ENCODE measurements at regions not wholly inside any gene's neighbourhood (a gene's known extent, or its start where the extent isn't known, plus 50 kb on each side); places are given as distances from the start of the nearest gene placed in this dataset.
A peak's percentile ranks its signal among the peaks of the same experiment; 100 is the strongest.

GRCh38 chr3:22088204-22088603 is 337.2 kb upstream of the ZNF385D start:
- 64 to 66% methylated on average over 3 of the region's 3 CpGs for WGBS, 2 donors
- H3K27me3 ChIP-seq (ENCODE audit: control insufficient read depth in 1 of 2, insufficient read depth in 2 of 2, low read length in 1 of 2): no peaks in the 10 kb centered on the region
- no peaks in the 10 kb centered on the region for H3K36me3 ChIP-seq (ENCODE audit: control insufficient read depth in 1 of 2, insufficient read depth in 2 of 2, low read length in 1 of 2)
- DNase-seq: no peak
- no peak for ATAC-seq (ENCODE audit: low FRiP score)
- H3K4me1 ChIP-seq (ENCODE audit: control insufficient read depth in 1 of 2, insufficient read depth in 2 of 2, low read length in 2 of 2): no peaks in the 10 kb centered on the region
- H3K4me3 ChIP-seq (ENCODE audit: low read length in 2 of 2): no peak overlapping the region
- intact Hi-C loops (cut with DNase I): no loop called here
- H3K9me3 ChIP-seq (ENCODE audit: control insufficient read depth, low read length): no peaks in the 10 kb centered on the region
- H3K27ac ChIP-seq (ENCODE audit: low read depth in 1 of 2, low read length in 2 of 2): no peak overlapping the region

- H3K27me3 ChIP-seq (ENCODE audit: control insufficient read depth in 1 of 2, insufficient read depth in 2 of 2, low read length in 1 of 2): no peaks in the 10 kb centered on the region
- ATAC-seq (ENCODE audit: low FRiP score) (peak; percentile 26), DNase-seq (no peak)
- 17 to 18% methylated on average over 4 of the region's 4 CpGs for WGBS, 2 donors
- H3K27ac ChIP-seq (ENCODE audit: low read depth in 1 of 2, low read length in 2 of 2): no peak overlapping the region
- intact Hi-C loops (cut with DNase I): no loop called here
- no peaks in the 10 kb centered on the region for H3K4me1 ChIP-seq (ENCODE audit: control insufficient read depth in 1 of 2, insufficient read depth in 2 of 2, low read length in 2 of 2)
- H3K9me3 ChIP-seq (ENCODE audit: control insufficient read depth, low read length): no peaks in the 10 kb centered on the region
- H3K36me3 ChIP-seq (ENCODE audit: control insufficient read depth in 1 of 2, insufficient read depth in 2 of 2, low read length in 1 of 2): no peaks in the 10 kb centered on the region
- no peak overlapping the region for H3K4me3 ChIP-seq (ENCODE audit: low read length in 2 of 2)
These were observed 338.3 kb upstream of the ZNF385D start for GRCh38 chr3:22089284-22089683.

GRCh38 chr3:22091329-22091728 is 340.3 kb upstream of the ZNF385D start:
- no peak overlapping the region for H3K4me3 ChIP-seq (ENCODE audit: low read length in 2 of 2)
- no peaks in the 10 kb centered on the region for H3K4me1 ChIP-seq (ENCODE audit: control insufficient read depth in 1 of 2, insufficient read depth in 2 of 2, low read length in 2 of 2)
- no peaks in the 10 kb centered on the region for H3K9me3 ChIP-seq (ENCODE audit: control insufficient read depth, low read length)
- intact Hi-C loops (cut with DNase I): no loop called here
- 80 to 87% methylated on average over 2 of the region's 2 CpGs for WGBS, 2 donors
- ATAC-seq (ENCODE audit: low FRiP score) (no peak), DNase-seq (no peak)
- H3K27me3 ChIP-seq (ENCODE audit: control insufficient read depth in 1 of 2, insufficient read depth in 2 of 2, low read length in 1 of 2): no peaks in the 10 kb centered on the region
- H3K27ac ChIP-seq (ENCODE audit: low read depth in 1 of 2, low read length in 2 of 2): no peak overlapping the region
- no peaks in the 10 kb centered on the region for H3K36me3 ChIP-seq (ENCODE audit: control insufficient read depth in 1 of 2, insufficient read depth in 2 of 2, low read length in 1 of 2)

GRCh38 chr3:22098021-22098420 is 347.0 kb upstream of the ZNF385D start:
- H3K27me3 ChIP-seq (ENCODE audit: control insufficient read depth in 1 of 2, insufficient read depth in 2 of 2, low read length in 1 of 2): no peaks in the 10 kb centered on the region
- intact Hi-C loops (cut with DNase I): no loop called here
- H3K27ac ChIP-seq (ENCODE audit: low read depth in 1 of 2, low read length in 2 of 2): no peak overlapping the region
- DNase-seq: no peak
- no peaks in the 10 kb centered on the region for H3K4me1 ChIP-seq (ENCODE audit: control insufficient read depth in 1 of 2, insufficient read depth in 2 of 2, low read length in 2 of 2)
- 13 to 17% methylated on average over 2 of the region's 2 CpGs for WGBS, 2 donors
- H3K4me3 ChIP-seq (ENCODE audit: low read length in 2 of 2): no peak overlapping the region
- H3K36me3 ChIP-seq (ENCODE audit: control insufficient read depth in 1 of 2, insufficient read depth in 2 of 2, low read length in 1 of 2): no peaks in the 10 kb centered on the region
- no peaks in the 10 kb centered on the region for H3K9me3 ChIP-seq (ENCODE audit: control insufficient read depth, low read length)
- ATAC-seq (ENCODE audit: low FRiP score): no peak

GRCh38 chr3:22101351-22101750 is 350.3 kb upstream of the ZNF385D start:
- H3K4me1 ChIP-seq (ENCODE audit: control insufficient read depth in 1 of 2, insufficient read depth in 2 of 2, low read length in 2 of 2): no peaks in the 10 kb centered on the region
- WGBS, 2 donors: 61 to 70% methylated on average over 6 of the region's 6 CpGs
- no peaks in the 10 kb centered on the region for H3K9me3 ChIP-seq (ENCODE audit: control insufficient read depth, low read length)
- no peaks in the 10 kb centered on the region for H3K36me3 ChIP-seq (ENCODE audit: control insufficient read depth in 1 of 2, insufficient read depth in 2 of 2, low read length in 1 of 2)
- H3K4me3 ChIP-seq (ENCODE audit: low read length in 2 of 2): no peak overlapping the region
- intact Hi-C loops (cut with DNase I): no loop called here
- no peak overlapping the region for H3K27ac ChIP-seq (ENCODE audit: low read depth in 1 of 2, low read length in 2 of 2)
- no peaks in the 10 kb centered on the region for H3K27me3 ChIP-seq (ENCODE audit: control insufficient read depth in 1 of 2, insufficient read depth in 2 of 2, low read length in 1 of 2)
- ATAC-seq (ENCODE audit: low FRiP score) (no peak), DNase-seq (no peak)

- ATAC-seq (ENCODE audit: low FRiP score) (no peak), DNase-seq (no peak)
- H3K36me3 ChIP-seq (ENCODE audit: control insufficient read depth in 1 of 2, insufficient read depth in 2 of 2, low read length in 1 of 2): no peaks in the 10 kb centered on the region
- H3K9me3 ChIP-seq (ENCODE audit: control insufficient read depth, low read length): no peaks in the 10 kb centered on the region
- intact Hi-C loops (cut with DNase I): no loop called here
- WGBS, 2 donors: 85 to 94% methylated on average over 1 of the region's 1 CpG
- no peaks in the 10 kb centered on the region for H3K27me3 ChIP-seq (ENCODE audit: control insufficient read depth in 1 of 2, insufficient read depth in 2 of 2, low read length in 1 of 2)
- H3K4me1 ChIP-seq (ENCODE audit: control insufficient read depth in 1 of 2, insufficient read depth in 2 of 2, low read length in 2 of 2): no peaks in the 10 kb centered on the region
- no peak overlapping the region for H3K27ac ChIP-seq (ENCODE audit: low read depth in 1 of 2, low read length in 2 of 2)
- H3K4me3 ChIP-seq (ENCODE audit: low read length in 2 of 2): no peak overlapping the region
These were observed 350.8 kb upstream of the ZNF385D start for GRCh38 chr3:22101811-22102210.

- DNase-seq (no peak), ATAC-seq (ENCODE audit: low FRiP score) (no peak)
- H3K36me3 ChIP-seq (ENCODE audit: control insufficient read depth in 1 of 2, insufficient read depth in 2 of 2, low read length in 1 of 2): no peaks in the 10 kb centered on the region
- no peak overlapping the region for H3K4me3 ChIP-seq (ENCODE audit: low read length in 2 of 2)
- no peaks in the 10 kb centered on the region for H3K4me1 ChIP-seq (ENCODE audit: control insufficient read depth in 1 of 2, insufficient read depth in 2 of 2, low read length in 2 of 2)
- H3K27me3 ChIP-seq (ENCODE audit: control insufficient read depth in 1 of 2, insufficient read depth in 2 of 2, low read length in 1 of 2): no peaks in the 10 kb centered on the region
- H3K27ac ChIP-seq (ENCODE audit: low read depth in 1 of 2, low read length in 2 of 2): no peak overlapping the region
- intact Hi-C loops (cut with DNase I): no loop called here
- H3K9me3 ChIP-seq (ENCODE audit: control insufficient read depth, low read length): no peaks in the 10 kb centered on the region
- 88 to 90% methylated on average over 1 of the region's 1 CpG for WGBS, 2 donors
These were observed 352.4 kb upstream of the ZNF385D start for GRCh38 chr3:22103423-22103822.

- no peaks in the 10 kb centered on the region for H3K36me3 ChIP-seq (ENCODE audit: control insufficient read depth in 1 of 2, insufficient read depth in 2 of 2, low read length in 1 of 2)
These were observed 355.3 kb upstream of the ZNF385D start for GRCh38 chr3:22106213-22106896.

GRCh38 chr3:22111226-22111625 is 360.2 kb upstream of the ZNF385D start:
- Histone ChIP-seq H3K27me3 (ENCODE audit: control insufficient read depth in 1 of 2, insufficient read depth in 2 of 2, low read length in 1 of 2) (no peaks in the 10 kb centered on the region), H3K36me3 (ENCODE audit: control insufficient read depth in 1 of 2, insufficient read depth in 2 of 2, low read length in 1 of 2) (no peaks in the 10 kb centered on the region), H3K27ac (ENCODE audit: low read depth in 1 of 2, low read length in 2 of 2) (no peak overlapping the region), H3K4me1 (ENCODE audit: control insufficient read depth in 1 of 2, insufficient read depth in 2 of 2, low read length in 2 of 2) (no peaks in the 10 kb centered on the region), H3K9me3 (ENCODE audit: control insufficient read depth, low read length) (no peaks in the 10 kb centered on the region), H3K4me3 (ENCODE audit: low read length in 2 of 2) (no peak overlapping the region)
- ATAC-seq (ENCODE audit: low FRiP score) (no peak), DNase-seq (no peak)
- intact Hi-C loops (cut with DNase I): loop anchor here (10.0 kb wide), 3 partner anchors 216 to 1886 kb away; partner anchors contain the start of gene ZNF385D (in 1 of the 2)
- WGBS, 2 donors: 73 to 77% methylated on average over 5 of the region's 5 CpGs

More at GRCh38 chr3:22106213-22106896, 355.3 kb upstream of the ZNF385D start:
- no peak for ATAC-seq (ENCODE audit: low FRiP score)
- Histone ChIP-seq H3K4me3 (ENCODE audit: low read length in 2 of 2) (no peak overlapping the region), H3K27me3 (ENCODE audit: control insufficient read depth in 1 of 2, insufficient read depth in 2 of 2, low read length in 1 of 2) (no peaks in the 10 kb centered on the region), H3K27ac (ENCODE audit: low read depth in 1 of 2, low read length in 2 of 2) (no peak overlapping the region), H3K9me3 (ENCODE audit: control insufficient read depth, low read length) (no peaks in the 10 kb centered on the region), H3K4me1 (ENCODE audit: control insufficient read depth in 1 of 2, insufficient read depth in 2 of 2, low read length in 2 of 2) (no peaks in the 10 kb centered on the region)
- peak in 1 of 2 donors; percentile 42 for DNase-seq
- intact Hi-C loops (cut with DNase I): no loop called here
- 70 to 75% methylated on average over 5 of the region's 5 CpGs for WGBS, 2 donors

All from aorta (tissue), 5 donors.